ENCODE measurements at regions not wholly inside any gene's neighbourhood (a gene's known extent, or its start where the extent isn't known, plus 50 kb on each side); places are given as distances from the start of the nearest gene placed in this dataset.

DNA sequence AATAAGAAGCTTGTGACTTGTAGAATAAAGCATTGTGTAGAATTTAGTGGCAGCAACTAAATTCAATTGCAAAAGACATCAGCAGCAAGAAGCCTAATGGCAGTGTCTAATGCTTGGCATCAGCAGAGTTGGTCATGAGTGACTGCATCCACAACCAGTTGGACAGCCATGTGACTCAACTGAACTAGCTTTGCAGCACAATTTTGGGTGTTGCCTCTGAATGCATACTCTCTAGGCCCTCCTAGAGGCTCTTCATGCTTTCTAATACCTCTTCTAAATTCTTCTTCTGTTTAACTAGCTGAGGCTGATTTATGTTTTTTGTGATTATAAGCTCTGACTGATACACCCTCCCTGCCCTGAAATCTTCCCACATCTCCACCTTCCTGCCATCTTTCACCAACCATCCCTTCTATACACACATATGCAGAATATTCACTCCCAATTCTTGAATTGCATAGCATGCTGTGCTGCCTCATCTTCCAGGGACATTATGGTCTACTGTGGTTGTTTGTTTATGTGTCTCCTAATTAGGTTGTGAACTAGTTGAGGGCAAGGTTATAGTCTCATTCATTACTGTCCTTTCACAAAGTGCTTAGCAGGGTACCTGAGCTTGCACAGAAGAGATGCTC lies 266.7 kb upstream of the GJB5 start:
- no peaks in the 10 kb centered on the region for H3K9me2 ChIP-seq (ENCODE audit: insufficient read depth, low read length)
- H3K4me1 ChIP-seq (ENCODE audit: insufficient read depth, low read length, poor library complexity, severe bottlenecking), result no peaks in the 10 kb centered on the region
- CTCF ChIA-PET (ENCODE audit: unreplicated experiment), result interaction anchor here (0.6 kb wide), 1 partner anchor 341 kb away, joined by 3 read pairs; no protein-coding TSS in a partner anchor
- no peaks in the 10 kb centered on the region for H3K79me2 ChIP-seq (ENCODE audit: insufficient read depth, low read depth, low read length)
- H4K20me1 ChIP-seq (ENCODE audit: insufficient read depth, low read length), result no peaks in the 10 kb centered on the region
- no peaks in the 10 kb centered on the region for H3K9me3 ChIP-seq (ENCODE audit: low read length)
- no peak for DNase-seq (ENCODE audit: low spot score)
- POLR2A ChIA-PET, result interaction anchor here (0.7 kb wide), 1 partner anchor 207 kb away, joined by 3 read pairs; no protein-coding TSS in a partner anchor
- H2AFZ ChIP-seq (ENCODE audit: low read length), result no peak overlapping the region
- H3K36me3 ChIP-seq (ENCODE audit: insufficient read depth, low read length), result no peaks in the 10 kb centered on the region
- intact Hi-C loops (cut with micrococcal nuclease; ENCODE audit: unreplicated experiment), result no loop called here
- H3K27ac ChIP-seq (ENCODE audit: low read depth, low read length, poor library complexity, severe bottlenecking), result no peak overlapping the region
- no peak overlapping the region for H3K4me2 ChIP-seq (ENCODE audit: low read length)
- H3K4me3 ChIP-seq (ENCODE audit: low read depth, low read length, poor library complexity, severe bottlenecking), result no peak overlapping the region
- no TSS peak for BruUV-seq (replicated peaks)
- no peak for TF ChIP-seq EZH2phosphoT487 (IDR thresholded peaks at IDR 0.05; ENCODE audit: borderline replicate concordance, low read depth, low read length)
- TF ChIP-seq, protein P1, sequence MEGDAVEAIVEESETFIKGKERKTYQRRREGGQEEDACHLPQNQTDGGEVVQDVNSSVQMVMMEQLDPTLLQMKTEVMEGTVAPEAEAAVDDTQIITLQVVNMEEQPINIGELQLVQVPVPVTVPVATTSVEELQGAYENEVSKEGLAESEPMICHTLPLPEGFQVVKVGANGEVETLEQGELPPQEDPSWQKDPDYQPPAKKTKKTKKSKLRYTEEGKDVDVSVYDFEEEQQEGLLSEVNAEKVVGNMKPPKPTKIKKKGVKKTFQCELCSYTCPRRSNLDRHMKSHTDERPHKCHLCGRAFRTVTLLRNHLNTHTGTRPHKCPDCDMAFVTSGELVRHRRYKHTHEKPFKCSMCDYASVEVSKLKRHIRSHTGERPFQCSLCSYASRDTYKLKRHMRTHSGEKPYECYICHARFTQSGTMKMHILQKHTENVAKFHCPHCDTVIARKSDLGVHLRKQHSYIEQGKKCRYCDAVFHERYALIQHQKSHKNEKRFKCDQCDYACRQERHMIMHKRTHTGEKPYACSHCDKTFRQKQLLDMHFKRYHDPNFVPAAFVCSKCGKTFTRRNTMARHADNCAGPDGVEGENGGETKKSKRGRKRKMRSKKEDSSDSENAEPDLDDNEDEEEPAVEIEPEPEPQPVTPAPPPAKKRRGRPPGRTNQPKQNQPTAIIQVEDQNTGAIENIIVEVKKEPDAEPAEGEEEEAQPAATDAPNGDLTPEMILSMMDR (conservative IDR thresholded peaks at IDR 0.05; ENCODE audit: low read length), result no peak

DNA sequence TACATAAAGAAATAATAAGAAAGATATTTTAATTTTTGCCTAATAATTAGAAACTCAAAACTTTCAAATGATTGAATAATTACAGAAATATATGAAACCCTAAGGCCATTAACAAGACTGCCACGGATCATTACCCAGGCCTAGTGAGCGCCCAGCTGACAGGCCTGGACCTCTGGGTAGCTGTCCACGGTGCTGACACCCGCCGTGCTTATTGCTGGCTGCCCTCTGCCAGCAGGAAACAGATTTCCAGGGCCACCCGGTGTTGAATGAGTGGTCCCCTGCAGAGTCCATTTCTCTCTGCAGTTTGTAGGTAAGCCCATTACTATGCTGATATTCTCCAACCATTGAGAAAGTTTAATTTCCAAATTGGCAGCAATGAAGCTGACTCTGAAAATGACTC lies 254.4 kb upstream of the GJB5 start:
- Histone ChIP-seq H4K20me1 (ENCODE audit: insufficient read depth, low read length) (no peaks in the 10 kb centered on the region), H3K27ac (ENCODE audit: low read depth, low read length, poor library complexity, severe bottlenecking) (no peak overlapping the region), H3K9me2 (ENCODE audit: insufficient read depth, low read length) (no peaks in the 10 kb centered on the region), H3K4me3 (ENCODE audit: low read depth, low read length, poor library complexity, severe bottlenecking) (no peak overlapping the region), H3K4me2 (ENCODE audit: low read length) (no peak overlapping the region), H3K4me1 (ENCODE audit: insufficient read depth, low read length, poor library complexity, severe bottlenecking) (no peaks in the 10 kb centered on the region), H2AFZ (ENCODE audit: low read length) (no peak overlapping the region), H3K9me3 (ENCODE audit: low read length) (no peaks in the 10 kb centered on the region), H3K79me2 (ENCODE audit: insufficient read depth, low read depth, low read length) (no peaks in the 10 kb centered on the region), H3K36me3 (ENCODE audit: insufficient read depth, low read length) (no peaks in the 10 kb centered on the region)
- no peak for TF ChIP-seq EZH2phosphoT487 (IDR thresholded peaks at IDR 0.05; ENCODE audit: borderline replicate concordance, low read depth, low read length)
- TF ChIP-seq, protein P1 (conservative IDR thresholded peaks at IDR 0.05; ENCODE audit: low read length), result no peak
- BruUV-seq (replicated peaks), result no TSS peak
- ChIA-PET POLR2A (no interaction called here), CTCF (ENCODE audit: unreplicated experiment) (no interaction called here)
- DNase-seq (ENCODE audit: low spot score), result no peak
- intact Hi-C loops (cut with micrococcal nuclease; ENCODE audit: unreplicated experiment), result no loop called here

DNA sequence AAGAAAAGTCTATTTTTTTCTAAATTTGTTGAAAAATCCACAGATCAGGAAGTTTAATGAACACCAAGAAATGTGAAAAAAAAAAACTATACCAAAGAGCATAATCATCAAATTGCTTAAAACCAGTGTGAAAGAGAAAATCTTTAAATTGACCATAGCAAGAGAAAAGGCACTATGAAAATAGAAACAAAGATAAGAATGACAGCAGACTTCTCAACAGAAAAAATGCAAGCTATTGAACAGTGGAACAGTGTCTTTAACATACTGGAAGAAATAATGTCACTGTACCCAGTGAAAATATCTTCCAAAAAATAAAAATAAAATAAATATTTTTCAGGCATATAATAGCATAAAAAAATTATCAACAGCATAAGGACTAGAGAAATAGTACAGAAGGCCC lies 243.0 kb upstream of the GJB5 start:
- intact Hi-C loops (cut with micrococcal nuclease; ENCODE audit: unreplicated experiment), result no loop called here
- DNase-seq (ENCODE audit: low spot score), result peak; percentile 1
- no TSS peak for BruUV-seq (replicated peaks)
- Histone ChIP-seq H3K9me2 (ENCODE audit: insufficient read depth, low read length) (no peaks in the 10 kb centered on the region), H3K27ac (ENCODE audit: low read depth, low read length, poor library complexity, severe bottlenecking) (no peak overlapping the region), H3K36me3 (ENCODE audit: insufficient read depth, low read length) (no peaks in the 10 kb centered on the region), H3K4me1 (ENCODE audit: insufficient read depth, low read length, poor library complexity, severe bottlenecking) (no peaks in the 10 kb centered on the region), H4K20me1 (ENCODE audit: insufficient read depth, low read length) (no peaks in the 10 kb centered on the region), H3K4me3 (ENCODE audit: low read depth, low read length, poor library complexity, severe bottlenecking) (no peak overlapping the region), H3K79me2 (ENCODE audit: insufficient read depth, low read depth, low read length) (no peaks in the 10 kb centered on the region), H3K9me3 (ENCODE audit: low read length) (peaks cover 19% of the 10 kb centered on the region; the same call in 1 of the 2 replicates), H3K4me2 (ENCODE audit: low read length) (no peak overlapping the region), H2AFZ (ENCODE audit: low read length) (no peak overlapping the region)
- CTCF ChIA-PET (ENCODE audit: unreplicated experiment), result no interaction called here
- TF ChIP-seq EZH2phosphoT487 (IDR thresholded peaks at IDR 0.05; ENCODE audit: borderline replicate concordance, low read depth, low read length), result no peak
- POLR2A ChIA-PET, result no interaction called here

Measured in OCI-LY7 (cell line).